K562 (cell line): ENCODE measurements at regions not wholly inside any gene's neighbourhood (a gene's known extent, or its start where the extent isn't known, plus 50 kb on each side); places are given as distances from the start of the nearest gene placed in this dataset.

ENCODE experiments used
- CXXC5 ChIP-seq: fragments of 250-450 bp; sonication (Bioruptor Pico); IDR thresholded peaks from 2 replicates; pipeline ENCODE4 v1.8.0; 2022; ENCODE audit warnings: inconsistent platforms, mild to moderate bottlenecking, moderate library complexity
- ILK ChIP-seq: fragments of 450-650 bp; IDR thresholded peaks from 2 replicates; pipeline ENCODE4 v1.6.1; 2016; ENCODE audit warnings: missing genetic modification characterization, low read depth, mild to moderate bottlenecking, missing compliant biosample characterization, moderate library complexity, borderline replicate concordance
- KAT8 ChIP-seq: fragments of 450-650 bp; IDR thresholded peaks from 2 replicates; pipeline ENCODE4 v1.6.1; 2016; ENCODE audit warnings: low read depth, mild to moderate bottlenecking
- KDM1A ChIP-seq, 2 experiments: fragments of 450-650 bp; IDR thresholded peaks; 2 replicates each; pipeline ENCODE4 v1.6.1; 2016; ENCODE audit warnings: mild to moderate bottlenecking in 2 of 2
- PHF8 ChIP-seq: fragments of 200-600 bp; sonication (generic); IDR thresholded peaks from 2 replicates; pipeline ENCODE4 v1.6.1; 2012; ENCODE audit warnings: mixed run types, mild to moderate bottlenecking, inconsistent platforms, low read length, moderate library complexity, borderline replicate concordance
- RFX1 ChIP-seq: fragments of 450-650 bp; IDR thresholded peaks from 2 replicates; pipeline ENCODE4 v1.6.1; 2016; ENCODE audit warnings: mild to moderate bottlenecking, moderate library complexity
- SFPQ ChIP-seq: fragments of 200-400 bp; formaldehyde crosslinking; IDR thresholded peaks from 2 replicates; pipeline ENCODE4 v1.6.1; 2017; ENCODE audit warnings: mild to moderate bottlenecking, low read depth, low read length, moderate library complexity
- SMAD4 ChIP-seq: fragments of 250-450 bp; sonication (Bioruptor Pico); conservative IDR thresholded peaks from 2 replicates; pipeline ENCODE4 v1.8.0; 2021; ENCODE audit warnings: inconsistent platforms, mild to moderate bottlenecking, moderate library complexity
- SMARCA4 ChIP-seq: fragments of 450-650 bp; IDR thresholded peaks from 2 replicates; pipeline ENCODE4 v1.6.1; 2016
- TRIM25 ChIP-seq: fragments of 450-650 bp; IDR thresholded peaks from 2 replicates; pipeline ENCODE4 v1.7.0; 2016; ENCODE audit warnings: borderline replicate concordance
- ZEB2 ChIP-seq: fragments of 450-650 bp; IDR thresholded peaks from 2 replicates; pipeline ENCODE4 v1.6.1; 2016
- ZNF282 ChIP-seq: sonication (generic); formaldehyde crosslinking; IDR thresholded peaks from 2 replicates; pipeline ENCODE4 v1.8.1; 2023; ENCODE audit warnings: missing genetic modification reagents
- ZNF395 ChIP-seq: fragments of 200-800 bp; sonication (Bioruptor generic); IDR thresholded peaks from 2 replicates; pipeline ENCODE4 v1.6.1; 2017; ENCODE audit warnings: missing genetic modification characterization, missing compliant biosample characterization
- ZNF445 ChIP-seq: fragments of 250-450 bp; sonication (Bioruptor Pico); IDR thresholded peaks from 2 replicates; pipeline ENCODE4 v1.4.0; 2020; ENCODE audit warnings: low read depth, mild to moderate bottlenecking, moderate library complexity
- TF ChIP-seq, protein P1 (sequence below): fragments of 450-650 bp; IDR thresholded peaks from 2 replicates; pipeline ENCODE4 v1.6.1; 2016; ENCODE audit warnings: antibody characterized with exemption
- TF ChIP-seq, protein P2 (sequence below): fragments of 250-450 bp; sonication (Bioruptor Pico); IDR thresholded peaks from 2 replicates; pipeline ENCODE4 v1.9.0; 2021; ENCODE audit warnings: mild to moderate bottlenecking
- TF ChIP-seq, protein P3 (sequence below): fragments of 450-650 bp; formaldehyde crosslinking; conservative IDR thresholded peaks from 2 replicates; pipeline ENCODE4 v1.4.0; 2022; ENCODE audit warnings: mild to moderate bottlenecking, missing genetic modification characterization

DNA sequence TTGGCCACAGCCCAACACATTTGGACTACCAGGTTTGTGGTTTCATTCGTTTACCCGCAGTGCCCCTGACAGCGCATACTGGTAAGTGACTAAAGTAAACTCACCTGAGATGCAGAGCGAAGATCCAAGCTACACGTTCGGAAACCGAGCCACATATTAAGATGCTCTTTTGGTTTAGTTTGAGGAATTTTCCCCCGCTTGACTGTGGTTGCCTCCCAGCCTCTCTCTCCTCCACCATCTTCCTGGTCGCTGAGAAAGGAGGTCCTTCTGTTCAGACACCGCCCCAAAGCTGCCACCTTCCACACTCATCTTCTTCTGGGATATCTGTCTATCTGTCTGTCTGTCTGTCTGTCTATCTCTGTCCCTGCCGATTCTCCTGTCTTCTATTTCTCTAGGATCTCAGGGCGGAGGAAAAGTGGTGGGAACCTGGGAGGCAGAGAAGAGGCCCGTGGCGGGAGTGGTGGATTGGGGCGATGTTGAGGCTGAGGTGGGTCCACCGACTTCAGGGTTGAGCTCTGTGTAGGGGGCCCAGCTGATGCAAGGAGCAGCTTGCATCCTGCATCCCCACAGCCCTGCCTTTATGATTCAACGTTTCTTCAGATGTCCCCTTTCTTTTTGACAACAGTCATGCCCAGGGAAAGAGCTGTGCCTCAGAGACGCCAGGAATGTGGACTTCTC, 196.9 kb upstream of the ZNF184 start (continued):
- TF ChIP-seq, protein P1, sequence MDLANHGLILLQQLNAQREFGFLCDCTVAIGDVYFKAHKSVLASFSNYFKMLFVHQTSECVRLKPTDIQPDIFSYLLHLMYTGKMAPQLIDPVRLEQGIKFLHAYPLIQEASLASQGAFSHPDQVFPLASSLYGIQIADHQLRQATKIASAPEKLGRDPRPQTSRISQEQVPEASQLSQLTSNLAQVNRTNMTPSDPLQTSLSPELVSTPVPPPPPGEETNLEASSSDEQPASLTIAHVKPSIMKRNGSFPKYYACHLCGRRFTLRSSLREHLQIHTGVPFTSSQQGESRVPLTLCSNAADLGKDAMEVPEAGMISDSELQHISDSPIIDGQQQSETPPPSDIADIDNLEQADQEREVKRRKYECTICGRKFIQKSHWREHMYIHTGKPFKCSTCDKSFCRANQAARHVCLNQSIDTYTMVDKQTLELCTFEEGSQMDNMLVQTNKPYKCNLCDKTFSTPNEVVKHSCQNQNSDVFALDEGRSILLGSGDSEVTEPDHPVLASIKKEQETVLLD = peak; percentile 58; the same call in 1 of the 2 replicates
- TF ChIP-seq ILK (tag) (no peak), ZNF445 (CRISPR knock-in tag) (no peak), CXXC5 (CRISPR knock-in tag) (no peak), RFX1 (no peak), SMARCA4 (no peak), ZNF395 (CRISPR knock-in tag) (peak; percentile 68; the same call in 1 of the 2 replicates), KDM1A (IDR thresholded peaks at IDR 0.05) (no peak), PHF8 (peak; percentile 26; the same call in 1 of the 2 replicates), ZNF282 (CRISPR knock-in tag) (no peak), KAT8 (0 out of 2 replicates have a peak, but pooled peaks have one; percentile 23), ZEB2 (0 out of 2 replicates have a peak, but pooled peaks have one; percentile 46), SMAD4 (peak; percentile 92), TRIM25 (0 out of 2 replicates have a peak, but pooled peaks have one; percentile 54), SFPQ (no peak)
- TF ChIP-seq, protein P2, sequence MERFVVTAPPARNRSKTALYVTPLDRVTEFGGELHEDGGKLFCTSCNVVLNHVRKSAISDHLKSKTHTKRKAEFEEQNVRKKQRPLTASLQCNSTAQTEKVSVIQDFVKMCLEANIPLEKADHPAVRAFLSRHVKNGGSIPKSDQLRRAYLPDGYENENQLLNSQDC = no peak
- TF ChIP-seq, protein P3, sequence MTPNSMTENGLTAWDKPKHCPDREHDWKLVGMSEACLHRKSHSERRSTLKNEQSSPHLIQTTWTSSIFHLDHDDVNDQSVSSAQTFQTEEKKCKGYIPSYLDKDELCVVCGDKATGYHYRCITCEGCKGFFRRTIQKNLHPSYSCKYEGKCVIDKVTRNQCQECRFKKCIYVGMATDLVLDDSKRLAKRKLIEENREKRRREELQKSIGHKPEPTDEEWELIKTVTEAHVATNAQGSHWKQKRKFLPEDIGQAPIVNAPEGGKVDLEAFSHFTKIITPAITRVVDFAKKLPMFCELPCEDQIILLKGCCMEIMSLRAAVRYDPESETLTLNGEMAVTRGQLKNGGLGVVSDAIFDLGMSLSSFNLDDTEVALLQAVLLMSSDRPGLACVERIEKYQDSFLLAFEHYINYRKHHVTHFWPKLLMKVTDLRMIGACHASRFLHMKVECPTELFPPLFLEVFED (CRISPR knock-in tag) = 0 out of 2 replicates have a peak, but pooled peaks have one; percentile 45
